Mucosa of descending colon (tissue), 3 donors: ENCODE measurements at regions not wholly inside any gene's neighbourhood (a gene's known extent, or its start where the extent isn't known, plus 50 kb on each side); places are given as distances from the start of the nearest gene placed in this dataset.
"Not testable (repeated sequence)": the region's sequence is repeated elsewhere in the genome, so short reads cannot be mapped to it uniquely, and the experiment has no call there.

Experiments
- ATAC-seq: fragments of 200-7000 bp; cut with Tn5 transposase; one replicate; pipeline ENCODE4 v1.9.1; 2020; ENCODE audit warnings: mild to moderate bottlenecking, moderate library complexity
- DNase-seq, 3 donors: peaks; one replicate each; pipeline ENCODE4 v3.0.0-alpha.2; 2020
- H3K36me3 ChIP-seq: fragments of 200-600 bp; one replicate; pipeline ENCODE4 v1.8.0; 2021; ENCODE audit warnings: low read depth, mild to moderate bottlenecking
- H3K4me1 ChIP-seq: fragments of 200-600 bp; one replicate; pipeline ENCODE4 v1.8.0; 2021; ENCODE audit warnings: low read depth, mild to moderate bottlenecking
- H3K4me3 ChIP-seq: fragments of 200-600 bp; one replicate; pipeline ENCODE4 v1.8.0; 2021; ENCODE audit warnings: mild to moderate bottlenecking
- H3K9me3 ChIP-seq: fragments of 200-600 bp; one replicate; pipeline ENCODE4 v1.8.0; 2021; ENCODE audit warnings: mild to moderate bottlenecking
- intact Hi-C, 2 donors: fragments of 100-400 bp; cut with DNase I in 1 of 2; cut with micrococcal nuclease in 1 of 2; formaldehyde crosslinking; loops; one replicate each; pipeline versions ENCODE4 v1.11.0 to v1.11.1; 2022; cut with DNase I, micrococcal nuclease
- TF ChIP-seq, protein P1 (sequence below): fragments of 200-600 bp; IDR thresholded peaks from one replicate; pipeline ENCODE4 v1.8.0; 2022; ENCODE audit warnings: antibody characterized with exemption, mild to moderate bottlenecking
- donor health status: DM: no; HTN: no; CAD: no; lungs with moderate emphysema.
- donor health status: DM: no; HTN: no; CAD: no.
- donor health status: DM: no; HTN: yes; CAD: no.

DNA sequence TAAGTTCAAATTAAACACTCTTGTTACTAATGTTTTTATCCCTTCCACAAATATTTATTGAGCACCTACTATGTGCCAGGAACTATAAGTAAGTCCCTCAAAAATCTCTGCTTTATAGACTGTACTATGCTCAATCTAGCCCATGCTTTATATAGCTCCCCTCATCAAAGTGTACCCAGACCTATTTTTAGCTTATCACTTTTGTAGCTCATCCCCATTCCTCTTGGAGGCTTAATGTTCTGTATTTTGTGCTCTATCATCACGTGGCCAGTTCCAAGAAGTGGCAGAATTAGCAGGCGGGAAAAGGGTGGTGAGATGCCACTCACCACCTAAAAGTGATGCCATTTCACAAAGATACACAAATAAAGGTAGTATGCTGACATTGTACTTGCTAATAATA lies 138.1 kb upstream of the BET1 start:
- Histone ChIP-seq H3K4me3 (no peak overlapping the region), H3K36me3 (no peaks in the 10 kb centered on the region), H3K9me3 (no peaks in the 10 kb centered on the region), H3K4me1 (no peaks in the 10 kb centered on the region)
- ATAC-seq (no peak), DNase-seq (no peak)
- intact Hi-C loops = no loop called here
- TF ChIP-seq, protein P1, sequence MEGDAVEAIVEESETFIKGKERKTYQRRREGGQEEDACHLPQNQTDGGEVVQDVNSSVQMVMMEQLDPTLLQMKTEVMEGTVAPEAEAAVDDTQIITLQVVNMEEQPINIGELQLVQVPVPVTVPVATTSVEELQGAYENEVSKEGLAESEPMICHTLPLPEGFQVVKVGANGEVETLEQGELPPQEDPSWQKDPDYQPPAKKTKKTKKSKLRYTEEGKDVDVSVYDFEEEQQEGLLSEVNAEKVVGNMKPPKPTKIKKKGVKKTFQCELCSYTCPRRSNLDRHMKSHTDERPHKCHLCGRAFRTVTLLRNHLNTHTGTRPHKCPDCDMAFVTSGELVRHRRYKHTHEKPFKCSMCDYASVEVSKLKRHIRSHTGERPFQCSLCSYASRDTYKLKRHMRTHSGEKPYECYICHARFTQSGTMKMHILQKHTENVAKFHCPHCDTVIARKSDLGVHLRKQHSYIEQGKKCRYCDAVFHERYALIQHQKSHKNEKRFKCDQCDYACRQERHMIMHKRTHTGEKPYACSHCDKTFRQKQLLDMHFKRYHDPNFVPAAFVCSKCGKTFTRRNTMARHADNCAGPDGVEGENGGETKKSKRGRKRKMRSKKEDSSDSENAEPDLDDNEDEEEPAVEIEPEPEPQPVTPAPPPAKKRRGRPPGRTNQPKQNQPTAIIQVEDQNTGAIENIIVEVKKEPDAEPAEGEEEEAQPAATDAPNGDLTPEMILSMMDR = no peak

DNA sequence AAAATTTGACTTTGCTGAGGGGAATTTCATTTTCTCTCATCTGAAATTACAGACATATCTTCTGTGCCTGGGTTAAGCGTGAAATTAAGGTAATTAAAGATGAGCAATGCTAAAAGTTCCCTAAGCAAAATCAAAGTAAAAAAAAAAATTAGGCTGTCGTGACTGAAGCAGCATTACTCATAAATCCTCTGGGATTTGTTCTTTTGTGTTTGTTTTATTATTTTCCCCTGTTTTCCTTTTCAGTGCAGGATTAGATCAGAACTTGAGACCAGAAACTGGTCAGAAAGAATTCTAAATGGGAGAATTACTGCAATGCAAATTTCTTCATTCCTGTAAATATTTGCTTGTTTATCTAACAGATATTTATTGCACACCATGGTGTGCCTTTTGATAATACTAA lies 141.4 kb upstream of the BET1 start:
- no peaks in the 10 kb centered on the region for H3K36me3 ChIP-seq
- ATAC-seq = no peak
- H3K4me3 ChIP-seq = no peak overlapping the region
- TF ChIP-seq, protein P1 = no peak
- H3K9me3 ChIP-seq = no peaks in the 10 kb centered on the region
- H3K4me1 ChIP-seq = no peaks in the 10 kb centered on the region
- no peak for DNase-seq
- intact Hi-C loops = no loop called here

DNA sequence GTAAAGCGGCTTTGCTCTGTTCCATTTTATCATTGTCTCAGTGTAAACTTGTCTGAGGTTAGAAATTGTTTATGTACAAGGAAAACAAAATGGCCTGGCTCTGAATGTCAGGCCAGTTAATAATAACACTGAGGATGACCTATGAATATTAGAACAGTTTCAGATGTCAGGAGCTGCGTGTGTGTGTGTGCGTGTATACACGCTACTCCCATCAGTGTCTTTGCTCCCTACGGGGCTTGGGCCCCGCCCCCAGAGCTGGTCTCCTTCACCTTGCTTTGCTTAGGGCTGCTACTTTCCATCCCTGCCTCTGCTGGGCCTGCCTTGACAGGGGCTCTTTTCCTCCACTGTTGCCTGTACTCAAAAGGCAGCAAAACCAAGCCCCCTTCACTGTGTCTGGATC lies 142.3 kb upstream of the BET1 start:
- no peaks in the 10 kb centered on the region for H3K4me1 ChIP-seq
- TF ChIP-seq, protein P1 = no peak
- no peaks in the 10 kb centered on the region for H3K36me3 ChIP-seq
- H3K4me3 ChIP-seq = no peak overlapping the region
- no peaks in the 10 kb centered on the region for H3K9me3 ChIP-seq
- DNase-seq (peak in 1 of 3 donors; percentile 17), ATAC-seq (peak; percentile 22)
- intact Hi-C loops = no loop called here

DNA sequence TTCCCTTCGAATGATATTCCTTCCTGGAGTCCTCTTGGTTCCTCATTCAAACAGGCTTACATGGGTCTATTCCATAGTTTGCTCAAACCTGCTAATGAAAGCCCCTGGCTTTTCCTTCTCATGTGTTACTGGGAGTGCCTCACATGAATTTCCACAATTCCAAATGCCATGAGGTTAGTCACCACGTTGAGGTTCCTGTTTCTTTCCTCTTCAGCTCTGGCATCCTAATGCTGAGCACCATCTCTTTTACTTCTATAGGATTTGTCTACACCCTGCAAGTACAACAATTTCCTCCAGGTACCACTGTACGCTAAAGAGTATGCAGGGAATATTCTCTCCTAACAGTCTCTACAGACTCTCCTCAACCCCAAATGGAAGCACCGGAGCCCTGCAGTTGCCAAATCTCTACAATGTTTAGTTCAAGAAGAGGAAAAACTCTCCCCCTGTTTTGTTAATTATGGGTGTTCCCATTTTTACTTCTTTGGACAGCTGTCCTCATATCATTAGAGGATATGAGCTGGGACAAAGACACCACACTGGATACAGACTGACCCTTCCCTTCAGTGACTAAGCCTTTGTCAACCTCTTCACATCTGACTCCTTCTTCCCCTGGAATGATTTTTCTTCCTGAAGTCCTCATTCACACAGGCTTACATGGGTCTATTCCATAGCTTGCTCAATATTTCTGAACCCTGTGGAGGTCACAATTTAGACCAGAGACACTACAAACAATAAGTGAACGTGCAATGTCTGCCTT lies 145.8 kb upstream of the BET1 start:
- Histone ChIP-seq H3K4me1 (no peaks in the 10 kb centered on the region), H3K4me3 (no peak overlapping the region), H3K36me3 (no peaks in the 10 kb centered on the region), H3K9me3 (no peaks in the 10 kb centered on the region)
- TF ChIP-seq, protein P1 = no peak
- ATAC-seq (no peak), DNase-seq (no peak)
- intact Hi-C loops = no loop called here

DNA sequence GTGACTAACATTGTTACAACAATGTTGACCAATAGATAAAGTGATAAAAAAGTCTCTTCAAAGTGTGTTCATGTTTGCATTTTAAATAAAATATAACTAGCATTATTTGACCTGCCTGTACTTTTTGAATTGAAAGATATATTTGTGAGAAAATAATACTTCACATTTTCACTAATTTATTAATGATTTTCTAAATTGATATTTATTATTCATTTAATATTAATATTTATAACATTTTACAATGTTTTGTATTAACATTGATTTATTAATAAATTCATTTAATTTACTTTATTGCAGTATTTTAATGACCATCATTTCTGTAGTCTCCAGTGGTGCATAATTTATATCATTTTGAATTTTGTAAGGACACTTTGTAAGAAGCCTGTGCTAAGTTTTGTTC lies 150.0 kb upstream of the BET1 start:
- H3K9me3 ChIP-seq = no peaks in the 10 kb centered on the region
- H3K4me3 ChIP-seq = no peak overlapping the region
- no peaks in the 10 kb centered on the region for H3K36me3 ChIP-seq
- intact Hi-C loops = no loop called here
- TF ChIP-seq, protein P1 = no peak
- ATAC-seq (no peak), DNase-seq (no peak)
- H3K4me1 ChIP-seq = no peaks in the 10 kb centered on the region

DNA sequence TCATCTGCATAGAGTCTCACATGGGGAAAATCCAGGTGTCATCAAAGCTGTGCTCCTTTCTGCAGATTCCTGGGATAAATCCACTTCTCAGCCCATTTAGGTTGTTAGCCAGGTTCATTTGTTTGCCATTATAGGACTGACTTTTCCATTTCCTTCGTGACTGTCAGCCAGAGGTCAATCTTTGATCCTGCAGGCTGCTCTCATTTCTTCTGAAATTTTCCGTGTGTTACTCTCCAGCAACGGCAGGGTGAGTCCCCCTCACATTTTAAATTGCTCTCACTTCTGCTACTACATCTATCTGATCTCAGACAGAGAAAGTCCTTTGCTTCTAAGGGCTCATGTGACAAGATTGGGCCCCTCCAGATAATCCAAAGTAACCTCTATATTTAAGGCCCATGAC lies 150.7 kb upstream of the BET1 start:
- TF ChIP-seq, protein P1 = no peak
- Histone ChIP-seq H3K9me3 (no peaks in the 10 kb centered on the region), H3K4me1 (no peaks in the 10 kb centered on the region), H3K4me3 (no peak overlapping the region), H3K36me3 (no peaks in the 10 kb centered on the region)
- no peak for DNase-seq
- no peak for ATAC-seq
- intact Hi-C loops = no loop called here

DNA sequence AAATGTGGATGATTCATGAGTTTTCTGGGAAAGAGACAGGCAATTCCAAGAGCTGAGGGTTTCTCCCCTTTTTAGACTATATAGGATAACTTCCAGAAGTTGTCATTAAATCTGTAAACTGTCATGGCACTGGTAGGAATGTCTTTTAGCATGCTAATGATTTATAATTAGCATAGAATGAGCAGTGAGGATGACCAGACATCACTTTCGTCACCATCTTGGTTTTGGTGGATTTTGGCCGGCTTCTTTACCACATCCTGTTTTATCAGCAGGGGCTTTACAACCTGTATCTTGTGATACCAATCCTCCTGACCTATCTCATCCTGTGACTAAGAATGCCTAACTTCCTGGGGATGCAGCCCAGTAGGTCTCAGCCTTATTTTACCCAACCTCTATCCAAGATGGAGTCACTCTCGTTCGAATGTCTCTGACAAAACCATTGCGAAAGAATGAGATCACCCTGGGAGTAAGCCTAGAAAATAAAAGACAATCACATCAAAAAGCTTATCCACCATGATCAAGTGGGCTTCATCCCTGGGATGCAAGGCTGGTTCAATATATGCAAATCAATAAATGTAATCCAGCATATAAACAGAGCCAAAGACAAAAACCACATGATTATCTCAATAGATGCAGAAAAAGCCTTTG lies 153.6 kb upstream of the BET1 start:
- DNase-seq, H3K4me1 ChIP-seq, H3K4me3 ChIP-seq, intact Hi-C loops, ATAC-seq, H3K9me3 ChIP-seq, H3K36me3 ChIP-seq: not testable (repeated sequence)
